ENCODE measurements at regions not wholly inside any gene's neighbourhood (a gene's known extent, or its start where the extent isn't known, plus 50 kb on each side); places are given as distances from the start of the nearest gene placed in this dataset.
A peak's percentile ranks its signal among the peaks of the same experiment; 100 is the strongest.

GRCh38 chr5:30663536-30663935 is 530.0 kb upstream of the CDH6 start:
- DNase-seq (ENCODE audit: low spot score), result no peak
- no peak for ATAC-seq (ENCODE audit: low read depth)
- Histone ChIP-seq H3K4me3 (ENCODE audit: severe bottlenecking) (no peak overlapping the region), H3K27ac (ENCODE audit: poor library complexity, severe bottlenecking) (no peak overlapping the region), H3K4me1 (ENCODE audit: insufficient read depth, poor library complexity, severe bottlenecking) (peaks cover 2% of the 10 kb centered on the region), H3K36me3 (ENCODE audit: low read depth) (no peaks in the 10 kb centered on the region), H3K27me3 (ENCODE audit: insufficient read depth, poor library complexity, severe bottlenecking) (no peaks in the 10 kb centered on the region), H3K9me3 (ENCODE audit: severe bottlenecking) (no peaks in the 10 kb centered on the region)
- no peak for TF ChIP-seq CTCF (IDR thresholded peaks at IDR 0.05; ENCODE audit: poor library complexity, severe bottlenecking)

GRCh38 chr5:30662373-30662772 is 531.1 kb upstream of the CDH6 start:
- Histone ChIP-seq H3K4me3 (ENCODE audit: severe bottlenecking) (no peak overlapping the region), H3K27ac (ENCODE audit: poor library complexity, severe bottlenecking) (no peak overlapping the region), H3K4me1 (ENCODE audit: insufficient read depth, poor library complexity, severe bottlenecking) (peaks cover 2% of the 10 kb centered on the region), H3K36me3 (ENCODE audit: low read depth) (no peaks in the 10 kb centered on the region), H3K9me3 (ENCODE audit: severe bottlenecking) (no peaks in the 10 kb centered on the region), H3K27me3 (ENCODE audit: insufficient read depth, poor library complexity, severe bottlenecking) (no peaks in the 10 kb centered on the region)
- ATAC-seq (ENCODE audit: low read depth) (no peak), DNase-seq (ENCODE audit: low spot score) (no peak)
- no peak for TF ChIP-seq CTCF (IDR thresholded peaks at IDR 0.05; ENCODE audit: poor library complexity, severe bottlenecking)

GRCh38 chr5:30661730-30662129 is 531.8 kb upstream of the CDH6 start:
- no peak for DNase-seq (ENCODE audit: low spot score)
- no peaks in the 10 kb centered on the region for H3K9me3 ChIP-seq (ENCODE audit: severe bottlenecking)
- no peak for ATAC-seq (ENCODE audit: low read depth)
- H3K4me1 ChIP-seq (ENCODE audit: insufficient read depth, poor library complexity, severe bottlenecking), result peaks cover 2% of the 10 kb centered on the region
- no peaks in the 10 kb centered on the region for H3K36me3 ChIP-seq (ENCODE audit: low read depth)
- no peaks in the 10 kb centered on the region for H3K27me3 ChIP-seq (ENCODE audit: insufficient read depth, poor library complexity, severe bottlenecking)
- no peak for TF ChIP-seq CTCF (IDR thresholded peaks at IDR 0.05; ENCODE audit: poor library complexity, severe bottlenecking)
- no peak overlapping the region for H3K27ac ChIP-seq (ENCODE audit: poor library complexity, severe bottlenecking)
- no peak overlapping the region for H3K4me3 ChIP-seq (ENCODE audit: severe bottlenecking)

GRCh38 chr5:30659417-30659816 is 534.1 kb upstream of the CDH6 start:
- ATAC-seq (ENCODE audit: low read depth) (no peak), DNase-seq (ENCODE audit: low spot score) (no peak)
- Histone ChIP-seq H3K36me3 (ENCODE audit: low read depth) (no peaks in the 10 kb centered on the region), H3K4me1 (ENCODE audit: insufficient read depth, poor library complexity, severe bottlenecking) (peaks cover 2% of the 10 kb centered on the region), H3K27ac (ENCODE audit: poor library complexity, severe bottlenecking) (no peak overlapping the region), H3K4me3 (ENCODE audit: severe bottlenecking) (no peak overlapping the region), H3K27me3 (ENCODE audit: insufficient read depth, poor library complexity, severe bottlenecking) (no peaks in the 10 kb centered on the region), H3K9me3 (ENCODE audit: severe bottlenecking) (no peaks in the 10 kb centered on the region)
- TF ChIP-seq CTCF (IDR thresholded peaks at IDR 0.05; ENCODE audit: poor library complexity, severe bottlenecking), result no peak

GRCh38 chr5:30650311-30650710 is 543.2 kb upstream of the CDH6 start:
- peak; percentile 24 for TF ChIP-seq CTCF (IDR thresholded peaks at IDR 0.05; ENCODE audit: poor library complexity, severe bottlenecking)
- H3K4me1 ChIP-seq (ENCODE audit: insufficient read depth, poor library complexity, severe bottlenecking), result no peaks in the 10 kb centered on the region
- no peaks in the 10 kb centered on the region for H3K36me3 ChIP-seq (ENCODE audit: low read depth)
- DNase-seq (ENCODE audit: low spot score) (no peak), ATAC-seq (ENCODE audit: low read depth) (no peak)
- H3K9me3 ChIP-seq (ENCODE audit: severe bottlenecking), result no peaks in the 10 kb centered on the region
- peaks cover 11% of the 10 kb centered on the region for H3K27me3 ChIP-seq (ENCODE audit: insufficient read depth, poor library complexity, severe bottlenecking)
- no peak overlapping the region for H3K27ac ChIP-seq (ENCODE audit: poor library complexity, severe bottlenecking)
- H3K4me3 ChIP-seq (ENCODE audit: severe bottlenecking), result no peak overlapping the region
